ENCODE measurements at regions not wholly inside any gene's neighbourhood (a gene's known extent, or its start where the extent isn't known, plus 50 kb on each side); places are given as distances from the start of the nearest gene placed in this dataset.
"Not testable (repeated sequence)": the region's sequence is repeated elsewhere in the genome, so short reads cannot be mapped to it uniquely, and the experiment has no call there.

- TF ChIP-seq CTCF (IDR thresholded peaks at IDR 0.05) = no peak
- peak in 2 of 3 donors; percentile 47 to 63 for TF ChIP-seq POLR2AphosphoS5 (IDR thresholded peaks at IDR 0.05)
- H3K36me3 ChIP-seq = no peaks in the 10 kb centered on the region
- H3K9me3 ChIP-seq = peaks cover 3 to 13% of the 10 kb centered on the region in 2 donors
- H3K27ac ChIP-seq = peak overlapping the region in 2 of 4 donors; percentile 3 to 37
- intact Hi-C loops (cut with DNase I; ENCODE audit: low total_unique reads) (no loop called here), in situ Hi-C loops (cut with MboI; ENCODE audit: low pct_ligation_motif_present in 1 of 4, low pct_unique_long_range_greater_than_20kb in 1 of 4, low sequenced_read_pairs in 3 of 4) (no loop called here)
- WGBS, 2 donors (ENCODE audit: low coverage in 1 of 2) = 60 to 79% methylated on average over 2 to 3 of the region's 3 CpGs
- DNase-seq = no peak
- H3K4me3 ChIP-seq = no peak overlapping the region
- no peaks in the 10 kb centered on the region for H3K4me1 ChIP-seq
- H3K27me3 ChIP-seq = no peaks in the 10 kb centered on the region
Measured at GRCh38 chr2:111624411-111625156, 259.4 kb downstream of the ANAPC1 start.

GRCh38 chr2:111625157-111625537 is 258.8 kb downstream of the ANAPC1 start:
- 60 to 79% methylated on average over 1 to 12 of the region's 12 CpGs for WGBS, 2 donors (ENCODE audit: low coverage in 1 of 2)
- not testable (repeated sequence) for H3K36me3 ChIP-seq
- H3K27ac ChIP-seq = peak overlapping the region in 2 of 4 donors; percentile 3 to 37

GRCh38 chr2:111626037-111626864 is 257.7 kb downstream of the ANAPC1 start:
- intact Hi-C loops (cut with DNase I; ENCODE audit: low total_unique reads) (no loop called here), in situ Hi-C loops (cut with MboI; ENCODE audit: low pct_ligation_motif_present in 1 of 4, low pct_unique_long_range_greater_than_20kb in 1 of 4, low sequenced_read_pairs in 3 of 4) (no loop called here)
- Histone ChIP-seq H3K4me3 (no peak overlapping the region), H3K27ac (peak overlapping the region in 1 of 4 donors; percentile 37), H3K36me3 (no peaks in the 10 kb centered on the region), H3K4me1 (no peaks in the 10 kb centered on the region), H3K27me3 (no peaks in the 10 kb centered on the region), H3K9me3 (peaks cover 4 to 13% of the 10 kb centered on the region in 2 donors)
- TF ChIP-seq POLR2AphosphoS5 (IDR thresholded peaks at IDR 0.05) (no peak), CTCF (IDR thresholded peaks at IDR 0.05) (no peak), EP300 (IDR thresholded peaks at IDR 0.05; ENCODE audit: low read depth) (no peak), POLR2A (IDR thresholded peaks at IDR 0.05) (no peak)
- 88 to 89% methylated on average over 1 to 2 of the region's 2 CpGs for WGBS, 2 donors (ENCODE audit: low coverage in 1 of 2)
- DNase-seq = no peak

More at GRCh38 chr2:111625157-111625537, 258.8 kb downstream of the ANAPC1 start:
- peaks cover 4 to 13% of the 10 kb centered on the region in 2 donors for H3K9me3 ChIP-seq
- H3K4me3 ChIP-seq; DNase-seq; H3K27me3 ChIP-seq; intact Hi-C loops (cut with DNase I; ENCODE audit: low total_unique reads); in situ Hi-C loops (cut with MboI; ENCODE audit: low pct_ligation_motif_present in 1 of 4, low pct_unique_long_range_greater_than_20kb in 1 of 4, low sequenced_read_pairs in 3 of 4); H3K4me1 ChIP-seq: not testable (repeated sequence)

- H3K4me3 ChIP-seq = no peak overlapping the region
- H3K4me1 ChIP-seq = no peaks in the 10 kb centered on the region
- no peak overlapping the region for H3K27ac ChIP-seq
- H3K9me3 ChIP-seq = peaks cover 4 to 13% of the 10 kb centered on the region in 2 donors
- intact Hi-C loops (cut with DNase I; ENCODE audit: low total_unique reads) (no loop called here), in situ Hi-C loops (cut with MboI; ENCODE audit: low pct_ligation_motif_present in 1 of 4, low pct_unique_long_range_greater_than_20kb in 1 of 4, low sequenced_read_pairs in 3 of 4) (no loop called here)
- TF ChIP-seq CTCF (IDR thresholded peaks at IDR 0.05) (no peak), EP300 (IDR thresholded peaks at IDR 0.05; ENCODE audit: low read depth) (no peak), POLR2AphosphoS5 (IDR thresholded peaks at IDR 0.05) (no peak), POLR2A (IDR thresholded peaks at IDR 0.05) (no peak)
- DNase-seq = no peak
- no peaks in the 10 kb centered on the region for H3K36me3 ChIP-seq
- no peaks in the 10 kb centered on the region for H3K27me3 ChIP-seq
Measured at GRCh38 chr2:111626865-111627163, 257.2 kb downstream of the ANAPC1 start.
